HG03108 (cell line): ENCODE measurements at regions not wholly inside any gene's neighbourhood (a gene's known extent, or its start where the extent isn't known, plus 50 kb on each side); places are given as distances from the start of the nearest gene placed in this dataset.

Experiments used
- ATAC-seq: cut with Tn5 transposase; IDR thresholded peaks from one replicate; pipeline ENCODE4 v1.9.1; 2021; ENCODE audit warnings: moderate library complexity; ENCODE audit not compliant: unreplicated experiment

DNA sequence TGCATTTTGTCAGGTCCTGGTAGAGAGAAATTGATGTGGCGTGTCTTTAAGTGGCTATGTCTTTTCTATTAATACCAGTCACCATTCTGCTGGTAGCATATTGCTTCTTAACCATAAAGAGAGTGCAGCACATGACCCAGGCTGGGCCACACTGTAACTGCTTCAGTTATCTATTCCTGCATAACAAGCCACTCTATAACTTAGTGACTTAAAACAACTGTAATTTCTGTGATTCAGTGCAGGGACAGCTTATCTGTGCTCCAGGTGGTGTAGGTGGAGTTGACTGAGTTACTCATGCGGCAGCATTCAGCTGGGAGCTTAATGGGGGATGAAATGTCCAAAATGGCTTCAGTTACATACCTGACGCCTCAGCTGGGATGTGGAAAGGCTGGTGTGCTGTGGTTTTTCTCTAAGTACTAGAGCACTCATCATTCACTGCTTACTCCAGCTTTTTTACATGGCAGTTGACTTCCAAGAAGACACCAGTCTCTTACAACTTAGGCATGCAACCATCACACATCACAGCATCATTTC is 742.4 kb downstream of the SATB2 start:
- no peak for ATAC-seq

DNA sequence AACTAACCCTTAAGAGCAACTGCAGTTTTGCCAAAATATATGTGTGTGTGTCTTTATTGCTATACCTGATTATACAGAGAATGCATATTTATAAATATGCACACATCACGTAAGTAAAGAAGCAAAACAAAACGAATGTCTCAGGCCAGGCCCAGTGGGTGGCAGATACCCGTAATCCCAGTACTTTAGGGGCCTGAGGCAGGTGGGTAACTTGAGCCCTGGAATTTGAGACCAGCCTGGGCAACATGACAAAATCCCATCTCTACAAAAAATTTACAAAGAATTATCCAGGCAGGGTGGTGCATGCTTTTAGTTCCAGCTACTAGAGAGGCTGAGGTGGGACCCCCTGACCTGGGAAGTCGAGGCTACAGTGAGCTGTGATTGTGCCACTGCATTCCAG is 745.3 kb downstream of the SATB2 start:
- ATAC-seq: no peak

DNA sequence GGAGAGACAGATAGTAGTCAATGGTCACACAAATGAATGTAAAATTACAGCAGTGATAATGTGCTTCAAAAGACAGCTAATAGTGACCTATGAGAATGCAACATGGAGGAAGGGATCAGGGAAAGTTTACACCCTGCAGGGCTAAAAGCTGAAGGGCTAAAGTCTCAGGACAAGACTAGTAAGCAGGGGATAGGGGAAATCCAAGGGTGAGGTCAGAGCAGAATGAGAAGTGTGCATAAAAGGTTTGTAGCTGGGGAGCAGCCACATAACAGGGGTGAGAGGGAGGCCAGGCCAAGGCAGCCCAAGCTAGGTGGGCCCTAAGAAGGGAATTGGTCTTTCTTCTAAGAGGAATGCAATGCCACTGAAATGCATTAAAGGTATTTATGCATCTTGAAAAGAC is 746.3 kb downstream of the SATB2 start:
- no peak for ATAC-seq

DNA sequence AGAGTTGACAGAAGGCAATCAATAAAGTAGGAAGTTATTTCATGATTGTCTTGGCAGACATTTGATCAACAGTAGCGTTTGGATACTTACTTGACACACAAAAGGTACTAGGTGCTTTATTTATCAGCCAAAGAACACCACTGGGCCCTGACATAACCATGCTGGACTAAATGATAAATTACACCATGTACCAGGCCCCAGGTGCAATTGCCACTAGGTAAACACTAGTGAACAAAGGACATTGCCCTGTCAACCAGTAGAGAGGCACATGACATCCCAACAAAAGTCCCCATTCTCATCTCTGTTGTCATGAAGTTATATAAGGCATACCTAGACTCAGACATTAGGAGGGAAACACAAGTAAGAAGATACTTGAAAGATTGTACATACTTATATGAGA is 747.2 kb downstream of the SATB2 start:
- ATAC-seq: no peak

DNA sequence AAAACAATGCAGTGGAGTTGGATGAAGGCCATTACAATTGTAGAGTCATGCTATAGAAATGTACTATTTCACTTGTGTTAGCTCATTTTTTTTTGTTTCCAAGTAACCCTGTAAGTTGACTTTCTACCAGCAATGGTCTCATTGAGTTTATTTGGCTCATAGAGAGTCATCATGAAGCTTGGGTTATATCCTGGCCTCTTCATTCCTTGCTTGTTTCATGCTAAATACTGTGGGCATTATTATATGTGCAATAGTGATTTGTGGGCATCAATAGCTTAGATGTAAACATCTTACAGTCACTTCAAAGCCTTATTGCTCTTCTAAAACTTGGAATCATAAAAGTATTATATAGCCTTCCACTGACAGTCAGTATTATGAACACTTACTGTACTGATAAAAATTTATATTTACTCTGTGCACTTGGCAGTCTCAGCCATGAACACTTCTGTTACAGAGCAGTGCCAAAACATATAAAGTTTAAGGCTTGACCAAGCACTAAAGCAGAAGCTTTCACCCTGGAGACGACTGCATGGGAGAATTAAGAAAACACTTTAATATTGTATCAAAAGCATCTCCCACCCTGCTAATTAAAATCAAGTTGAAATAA is 751.2 kb downstream of the SATB2 start:
- no peak for ATAC-seq

DNA sequence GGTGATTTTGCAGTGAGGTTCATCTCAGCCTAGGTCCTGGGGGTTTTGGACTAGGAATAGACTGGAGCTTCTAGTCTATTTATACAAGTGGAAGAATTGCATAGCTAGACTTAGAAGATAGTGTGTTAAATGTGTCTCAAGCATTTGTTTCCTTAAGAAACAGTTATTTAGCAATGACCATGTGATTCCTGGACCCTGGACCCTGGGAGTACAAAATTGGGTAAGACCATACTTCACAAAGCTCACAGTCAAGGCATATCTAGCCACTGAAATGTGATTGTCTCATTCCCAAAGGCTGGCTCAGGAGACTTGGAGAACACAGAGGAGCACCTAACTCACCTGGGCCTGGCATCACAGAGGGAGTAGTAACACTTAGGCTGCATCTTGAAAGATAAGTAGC is 754.5 kb downstream of the SATB2 start:
- no peak for ATAC-seq

DNA sequence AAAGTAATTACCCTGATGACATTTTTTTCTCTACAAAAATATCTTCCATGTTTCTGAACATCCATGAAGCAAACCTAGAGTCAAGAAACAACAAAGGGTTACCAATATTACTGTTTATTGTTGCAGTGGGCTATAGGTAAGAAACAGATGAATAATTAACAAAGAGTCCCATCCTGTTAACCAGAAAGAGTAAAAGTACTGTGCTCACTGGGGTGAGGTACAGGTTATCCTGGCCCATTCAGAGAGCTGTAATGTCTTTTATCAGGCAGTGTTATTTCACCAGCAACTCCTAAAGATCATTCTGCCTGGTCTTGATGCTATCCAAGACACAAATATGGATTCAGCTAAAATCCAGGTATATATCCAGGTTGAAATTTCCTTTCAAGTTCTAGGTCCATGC is 754.9 kb downstream of the SATB2 start:
- no peak for ATAC-seq

DNA sequence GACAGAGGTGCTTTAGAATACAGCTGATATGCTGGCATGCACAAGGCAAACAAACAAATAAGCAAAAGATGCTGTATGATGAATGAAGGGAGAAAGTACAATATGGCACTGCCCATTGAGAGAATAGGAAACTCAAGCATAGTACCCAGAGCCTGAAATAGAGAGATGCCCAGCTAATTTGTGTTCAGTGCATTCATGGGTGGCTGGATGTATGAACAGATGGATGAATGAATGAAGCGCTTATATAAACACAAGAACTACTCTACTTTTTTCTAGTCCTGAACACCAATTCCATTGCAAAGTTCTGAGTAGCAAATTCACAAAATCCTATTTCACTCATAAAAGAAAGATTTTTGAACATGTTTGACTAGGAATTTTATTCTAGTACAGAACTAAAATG is 756.3 kb downstream of the SATB2 start:
- ATAC-seq: no peak

DNA sequence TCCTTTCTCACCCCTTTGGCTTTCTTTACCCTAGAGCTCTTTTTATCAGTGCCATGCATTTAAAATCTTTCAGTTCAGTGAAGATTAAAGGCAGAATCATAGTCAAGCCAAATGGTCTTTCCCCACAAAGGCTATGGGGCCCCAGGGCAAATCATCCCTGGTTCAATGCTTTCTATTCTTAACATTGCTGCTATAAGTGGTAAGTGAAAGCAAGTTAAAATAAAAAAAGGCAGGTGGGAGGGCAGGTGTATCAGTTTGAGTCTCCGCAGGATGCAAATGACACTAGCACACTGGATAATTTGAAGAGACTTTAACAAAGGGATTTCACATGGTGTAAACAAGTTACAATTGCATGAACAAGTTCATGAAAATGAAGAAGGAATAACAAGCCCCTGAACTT is 757.4 kb downstream of the SATB2 start:
- ATAC-seq: no peak

DNA sequence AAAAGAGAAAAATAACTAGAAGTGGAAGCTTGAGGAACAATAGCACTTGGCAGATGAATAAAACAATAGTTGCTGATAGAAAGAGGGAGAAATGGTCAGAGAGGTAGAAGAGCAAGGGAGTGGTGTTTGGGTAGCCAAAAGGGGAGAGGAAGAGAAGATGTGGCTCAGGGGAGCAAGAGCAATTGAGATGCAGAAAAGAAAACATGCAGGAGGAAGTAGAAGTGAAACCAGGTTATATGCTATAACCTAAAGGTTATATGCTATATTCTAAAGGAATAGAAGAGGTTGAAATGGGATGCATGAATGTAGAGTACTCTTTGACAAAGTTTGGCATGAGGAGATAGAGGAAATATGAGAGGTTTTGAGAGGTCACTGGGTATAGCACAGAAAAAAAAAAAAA is 759.5 kb downstream of the SATB2 start:
- no peak for ATAC-seq

DNA sequence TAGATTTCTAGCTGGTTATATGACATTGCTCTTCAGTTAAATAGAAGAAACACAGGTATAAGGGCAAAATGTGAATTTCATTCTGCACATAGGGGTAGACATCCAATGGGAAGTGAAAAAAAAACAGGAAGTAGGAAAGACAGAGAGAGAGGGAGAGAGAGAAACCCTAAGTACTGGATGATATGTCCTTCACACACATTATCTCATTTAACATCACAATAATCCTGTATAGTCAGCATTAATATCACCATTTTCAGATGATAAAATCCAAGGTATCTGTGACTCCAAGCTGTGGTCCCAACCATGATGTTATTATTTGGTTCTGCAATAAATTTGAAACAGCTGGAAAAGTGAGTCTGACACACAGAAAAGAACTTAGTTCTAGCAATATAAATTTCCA is 759.9 kb downstream of the SATB2 start:
- no peak for ATAC-seq

DNA sequence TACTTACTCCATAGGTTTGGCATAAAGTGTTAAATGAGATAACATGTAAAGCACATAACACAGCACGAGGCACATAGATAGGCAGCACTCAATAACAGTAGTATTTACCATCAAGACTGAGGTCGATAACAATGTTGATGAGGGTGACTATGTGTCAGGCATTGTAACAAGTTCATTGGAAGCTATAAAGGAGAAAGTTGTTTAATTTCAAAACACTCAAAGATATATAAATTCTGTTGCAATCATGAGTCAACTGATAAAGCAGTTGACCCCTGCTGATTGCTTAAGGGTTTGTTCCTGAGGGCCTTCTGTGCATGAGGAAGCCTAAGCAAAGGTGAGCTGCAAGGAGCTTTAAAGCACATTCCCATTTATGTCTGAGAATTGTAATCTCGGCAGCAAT is 760.5 kb downstream of the SATB2 start:
- ATAC-seq: no peak

DNA sequence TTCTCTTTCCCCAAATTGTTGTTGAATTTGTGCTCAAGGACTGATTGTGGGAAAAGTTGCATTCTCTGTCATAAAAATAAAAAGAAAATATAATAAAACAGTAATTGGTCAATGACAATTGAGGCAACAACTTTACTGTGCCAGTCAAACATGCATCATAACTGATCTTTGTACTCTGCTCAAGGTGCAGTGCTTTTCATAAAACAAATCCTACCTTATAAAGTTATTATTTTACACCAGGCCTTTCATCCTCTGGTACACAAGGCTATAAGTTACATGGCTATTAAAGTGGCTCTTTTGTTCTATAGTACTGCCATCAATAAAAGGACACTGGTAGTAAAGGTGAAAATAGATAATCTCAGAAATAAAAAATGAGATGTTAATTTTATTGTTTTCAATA is 761.9 kb downstream of the SATB2 start:
- ATAC-seq: no peak

DNA sequence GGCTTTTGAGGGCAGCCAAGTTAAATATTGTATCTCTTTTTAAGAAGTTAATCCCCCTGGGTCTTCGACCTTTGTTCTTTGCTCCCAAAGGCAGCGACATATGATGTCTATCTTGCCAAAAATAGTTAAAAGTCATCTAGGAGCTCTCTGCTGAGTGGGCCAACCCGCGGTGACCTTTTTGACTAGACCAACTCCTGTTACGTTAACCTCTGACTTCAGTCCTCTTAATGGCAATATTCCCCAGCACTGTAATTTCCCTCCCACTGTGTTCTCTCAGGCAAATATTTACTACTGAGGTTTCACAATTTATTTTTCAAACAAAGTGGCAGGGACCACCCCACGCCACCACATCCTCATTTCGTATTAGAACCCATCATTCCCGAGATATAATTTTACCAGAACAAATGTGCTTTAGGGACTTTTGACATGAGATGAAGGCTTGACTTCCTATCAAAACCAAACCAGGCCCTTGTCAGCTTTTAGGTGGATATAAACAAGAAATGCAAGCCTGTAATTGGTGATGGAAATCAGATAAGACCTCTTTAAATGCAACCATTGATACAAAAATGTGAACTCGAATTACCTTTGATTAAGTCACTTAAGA is 764.7 kb downstream of the SATB2 start:
- no peak for ATAC-seq

DNA sequence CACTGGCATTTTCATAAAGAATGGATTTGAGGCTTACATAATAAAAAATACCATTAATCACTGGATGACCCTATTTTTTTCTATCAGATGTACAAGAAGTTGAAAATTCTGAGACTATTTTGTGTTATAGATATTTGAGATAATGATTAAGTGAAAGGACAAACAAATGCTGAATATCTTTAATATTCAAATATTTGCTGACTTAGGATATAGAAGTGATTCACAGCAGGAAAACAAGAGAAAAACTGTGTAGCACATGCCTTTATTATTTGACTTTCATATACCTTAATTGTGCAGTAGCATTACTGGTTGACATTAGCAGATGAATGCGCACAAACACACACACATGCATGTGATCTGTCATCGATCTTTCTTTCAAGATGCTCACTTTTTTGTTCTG is 766.5 kb downstream of the SATB2 start:
- ATAC-seq: no peak

DNA sequence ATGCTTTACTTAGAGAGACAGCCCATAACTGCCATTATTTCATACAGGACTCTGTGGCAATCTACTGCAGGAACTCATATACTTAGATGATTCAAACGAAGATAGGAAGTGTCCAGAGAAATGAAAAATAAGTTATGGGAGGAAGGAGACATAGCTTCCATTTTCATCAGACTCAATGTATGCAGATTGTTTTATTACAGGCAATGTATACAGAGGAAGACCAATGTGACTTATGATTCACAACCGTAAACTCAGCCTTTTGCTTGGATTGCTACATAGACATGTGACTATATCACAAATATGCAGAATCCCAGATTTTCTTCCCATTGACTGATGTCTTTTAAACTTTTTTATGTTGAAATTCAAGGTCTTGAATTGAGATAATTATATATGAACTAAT is 793.4 kb downstream of the SATB2 start:
- no peak for ATAC-seq

DNA sequence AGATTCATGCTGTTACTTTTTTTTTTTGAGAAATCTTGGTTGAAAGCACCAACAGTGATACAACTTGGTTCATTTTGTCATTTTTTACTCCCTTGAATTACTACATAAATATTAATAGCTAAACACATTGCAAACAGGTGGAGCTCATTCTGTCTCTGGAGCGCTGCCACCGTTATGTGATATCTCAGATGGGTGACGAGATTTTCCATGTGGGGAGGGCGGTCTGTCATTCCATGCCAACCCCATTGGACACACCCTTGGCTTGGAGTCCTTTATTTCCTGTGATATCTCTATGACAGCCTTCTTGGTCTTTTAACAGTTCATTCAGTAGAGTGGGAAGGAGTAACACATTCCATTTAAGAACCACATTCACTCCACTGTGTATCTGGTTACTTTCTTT is 794.8 kb downstream of the SATB2 start:
- ATAC-seq: no peak

DNA sequence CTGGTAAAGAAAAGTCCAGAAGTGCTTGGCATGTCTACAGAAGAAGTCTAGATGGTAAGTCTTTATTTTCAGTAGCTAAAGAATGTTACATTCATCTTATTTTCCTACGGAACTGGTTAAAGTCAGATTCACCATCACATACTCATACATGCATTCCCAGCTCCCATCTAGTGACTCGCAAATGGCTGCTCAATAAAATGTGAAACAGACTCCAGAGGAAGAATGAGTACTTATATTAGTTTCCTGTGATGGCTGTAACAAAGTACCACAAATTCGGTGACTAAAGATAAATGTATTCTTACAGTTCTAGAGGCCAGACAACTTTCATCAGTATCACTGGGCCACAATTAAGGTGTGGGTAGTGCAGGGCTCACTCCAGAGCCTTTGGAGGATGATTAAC is 797.2 kb downstream of the SATB2 start:
- ATAC-seq: no peak

DNA sequence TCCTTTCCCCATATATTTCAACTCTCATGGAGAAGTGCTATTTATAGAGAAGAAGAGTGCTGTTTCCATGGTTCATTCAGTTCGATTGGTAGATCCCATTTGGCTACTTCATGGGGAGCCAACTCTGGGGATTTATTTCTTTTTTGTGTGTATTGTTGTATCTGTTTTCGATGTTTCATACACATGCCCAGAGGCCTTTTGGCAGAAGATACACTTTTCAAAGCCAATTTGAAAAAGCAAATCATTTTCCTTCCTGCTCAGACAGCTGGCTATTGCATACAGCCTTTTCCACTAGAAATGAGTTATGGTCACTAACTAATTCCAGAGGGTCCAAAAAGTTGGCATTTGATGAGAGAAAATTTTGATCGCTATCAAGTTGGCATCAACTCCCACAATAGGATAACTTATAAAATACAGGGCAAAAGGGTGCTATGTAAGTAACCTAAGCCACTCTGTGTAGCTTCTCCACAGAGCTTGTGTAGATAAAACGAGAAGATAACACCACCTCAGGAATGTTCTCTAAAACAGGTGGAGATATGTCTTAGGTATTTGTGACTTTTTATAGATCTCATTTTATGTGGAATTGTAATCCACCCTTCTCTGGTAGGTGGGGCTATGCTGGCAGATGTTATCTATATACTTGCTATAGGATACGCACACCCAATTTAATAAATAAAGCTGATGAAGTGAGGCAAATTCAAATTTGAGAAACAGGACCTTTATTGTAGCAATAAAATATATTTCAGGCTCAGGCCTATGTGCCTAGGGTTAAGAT is 798.5 kb downstream of the SATB2 start:
- no peak for ATAC-seq

DNA sequence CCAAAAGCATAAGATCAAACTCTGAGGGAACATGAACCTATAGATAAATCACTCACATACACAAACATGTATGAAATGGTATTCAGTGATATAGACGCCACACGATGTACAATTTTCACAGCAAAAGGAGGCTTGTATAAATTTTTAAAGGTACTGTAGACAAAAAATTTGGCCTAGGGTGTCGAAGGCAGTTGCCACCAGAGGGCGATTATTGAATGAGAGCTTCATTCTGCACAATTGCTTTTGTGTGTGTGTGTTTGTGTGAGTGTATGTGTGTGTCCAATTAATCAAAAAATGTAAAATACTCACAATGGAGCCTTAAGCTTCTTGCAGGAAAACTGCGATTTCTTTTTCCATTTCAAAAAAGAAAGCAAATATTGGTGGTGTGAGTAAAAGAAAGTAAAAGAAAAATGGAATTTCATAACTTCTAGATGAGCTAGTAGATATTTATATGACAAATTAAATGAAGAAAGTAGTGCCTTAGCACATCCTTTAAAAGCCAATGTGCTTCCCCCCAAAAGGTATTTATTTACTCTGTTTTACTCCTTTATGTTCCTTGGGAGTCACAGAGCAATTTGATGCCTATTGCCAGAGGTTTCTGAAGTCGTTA is 800.1 kb downstream of the SATB2 start:
- ATAC-seq: no peak

DNA sequence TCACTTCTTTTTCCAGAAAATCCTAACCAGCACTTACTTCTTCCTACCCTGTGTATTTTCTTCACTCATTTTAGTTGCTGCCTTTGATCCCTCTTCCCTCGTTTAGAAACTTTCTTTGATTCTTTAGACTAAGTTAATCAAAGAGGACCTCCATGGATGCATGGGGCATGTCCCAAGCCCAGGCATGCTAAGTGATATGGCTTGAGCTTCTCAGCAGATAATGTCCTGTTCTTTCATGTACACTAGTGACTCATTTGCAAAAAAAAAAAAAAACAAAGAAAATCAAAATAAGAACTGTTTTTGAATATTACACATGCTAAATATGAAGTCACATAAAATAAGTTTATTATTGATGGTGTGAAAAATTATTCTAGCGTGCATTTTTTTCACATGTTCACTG is 800.9 kb downstream of the SATB2 start:
- no peak for ATAC-seq

DNA sequence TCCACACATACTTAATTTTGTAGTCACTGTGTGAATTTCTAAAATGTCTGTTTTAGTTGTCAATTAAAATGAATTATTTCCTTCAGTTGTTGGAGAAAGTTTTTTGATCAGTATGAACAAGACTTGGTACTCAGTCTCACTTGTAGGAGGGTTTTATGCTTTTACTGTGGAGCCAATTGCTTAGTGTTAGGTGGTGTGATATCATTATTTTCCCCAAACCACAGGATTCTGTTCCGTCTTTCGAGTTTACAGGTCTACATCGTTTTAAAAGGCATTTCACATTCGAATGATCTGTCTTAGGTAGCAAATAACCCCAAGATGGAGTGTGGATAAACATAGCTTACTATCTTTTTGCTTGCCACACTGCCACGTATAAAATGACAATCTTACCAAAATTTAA is 803.1 kb downstream of the SATB2 start:
- no peak for ATAC-seq
